Spleen (tissue), 11 donors: ENCODE measurements at regions not wholly inside any gene's neighbourhood (a gene's known extent, or its start where the extent isn't known, plus 50 kb on each side); places are given as distances from the start of the nearest gene placed in this dataset.

Experiments used
- DNase-seq: peaks from one replicate; pipeline ENCODE4 v3.0.0-alpha.2; 2020
- H3K27ac ChIP-seq, 8 donors: fragments of 200-600 bp; sonication (generic) in 7 of 8; 1 replicate in 4 of 8; 2 replicates in 4 of 8; pipeline versions ENCODE4 v1.5.0 to v1.8.0; 2016 to 2021; ENCODE audit warnings: inconsistent platforms in 4 of 8, mild to moderate bottlenecking in 4 of 8, moderate library complexity in 1 of 8
- H3K27me3 ChIP-seq, 7 donors: fragments of 200-600 bp; sonication (generic) in 6 of 7; replicated peaks in 1 of 7; 1 replicate in 4 of 7; 2 replicates in 3 of 7; pipeline versions ENCODE4 v1.5.0 to v1.8.0; 2016 to 2021; ENCODE audit warnings: inconsistent platforms in 3 of 7, mild to moderate bottlenecking in 1 of 7
- H3K36me3 ChIP-seq, 6 donors: fragments of 200-600 bp; sonication (generic) in 5 of 6; 1 replicate in 4 of 6; 2 replicates in 2 of 6; pipeline versions ENCODE4 v1.5.0 to v1.8.0; 2016 to 2021; ENCODE audit warnings: inconsistent platforms in 2 of 6
- H3K4me1 ChIP-seq, 6 donors: fragments of 200-600 bp; sonication (generic) in 5 of 6; 1 replicate in 3 of 6; 2 replicates in 3 of 6; pipeline versions ENCODE4 v1.5.0 to v1.8.0; 2016 to 2021; ENCODE audit warnings: inconsistent platforms in 3 of 6
- H3K4me3 ChIP-seq, 8 donors: fragments of 200-600 bp; sonication (generic) in 7 of 8; 1 replicate in 4 of 8; 2 replicates in 4 of 8; pipeline versions ENCODE4 v1.5.0 to v1.8.0; 2016 to 2021; ENCODE audit warnings: inconsistent platforms in 4 of 8, mild to moderate bottlenecking in 4 of 8, moderate library complexity in 2 of 8
- H3K9me3 ChIP-seq, 8 donors: fragments of 200-600 bp; sonication (generic) in 7 of 8; 1 replicate in 4 of 8; 2 replicates in 4 of 8; pipeline versions ENCODE4 v1.5.0 to v1.8.0; 2016 to 2021; ENCODE audit warnings: inconsistent platforms in 4 of 8
- POLR2A ChIP-seq, 3 donors: fragments of 450-650 bp; IDR thresholded peaks; one replicate each; pipeline ENCODE4 v1.5.1; 2017; ENCODE audit warnings: antibody characterized with exemption in 3 of 3, mild to moderate bottlenecking in 1 of 3
- POLR2AphosphoS5 ChIP-seq, 3 donors: sonication (generic); formaldehyde crosslinking; IDR thresholded peaks; one replicate each; pipeline ENCODE4 v1.5.1; 2017; ENCODE audit warnings: antibody characterized with exemption in 3 of 3
- whole genome bisulfite sequencing, 5 donors: extraction: QIAGEN DNeasy Blood & Tissue Kit in 3 of 5; methylation state at CpG; one replicate each; pipeline versions ENCODE4 v1.1.5 to v1.1.7; 2013 to 2018; 5-methylcytosine and 5-hydroxymethylcytosine counted together
- intact Hi-C: fragments of 100-400 bp; cut with DNase I; formaldehyde crosslinking; loops from one replicate; pipeline ENCODE4 v1.15.0; 2023; ENCODE audit warnings: low total_unique reads
- TF ChIP-seq, protein P1 (sequence below), 11 experiments: fragments of 200-600 bp in 7 of 11; fragments of 450-650 bp in 4 of 11; sonication (generic) in 4 of 11; IDR thresholded peaks in 8 of 11; conservative IDR thresholded peaks in 3 of 11; 1 replicate in 7 of 11; 2 replicates in 4 of 11; pipeline versions ENCODE4 v1.4.0 to v1.8.0; 2016 to 2021; ENCODE audit warnings: antibody characterized with exemption in 11 of 11, inconsistent platforms in 4 of 11, mild to moderate bottlenecking in 1 of 11
- donor health status: healthy with polysubstance abuse.
- donor health status: DM: no; HTN: no; CAD: no; lungs with moderate emphysema.
- donor health status: DM: no; HTN: no; CAD: no.
- donor health status: Bipolar disorder and iron deficiency.
- donor health status: healthy.
- donor health status: DM: no; HTN: no; CAD: no.
- donor health status: DM: yes; HTN: yes; CAD: no.

DNA sequence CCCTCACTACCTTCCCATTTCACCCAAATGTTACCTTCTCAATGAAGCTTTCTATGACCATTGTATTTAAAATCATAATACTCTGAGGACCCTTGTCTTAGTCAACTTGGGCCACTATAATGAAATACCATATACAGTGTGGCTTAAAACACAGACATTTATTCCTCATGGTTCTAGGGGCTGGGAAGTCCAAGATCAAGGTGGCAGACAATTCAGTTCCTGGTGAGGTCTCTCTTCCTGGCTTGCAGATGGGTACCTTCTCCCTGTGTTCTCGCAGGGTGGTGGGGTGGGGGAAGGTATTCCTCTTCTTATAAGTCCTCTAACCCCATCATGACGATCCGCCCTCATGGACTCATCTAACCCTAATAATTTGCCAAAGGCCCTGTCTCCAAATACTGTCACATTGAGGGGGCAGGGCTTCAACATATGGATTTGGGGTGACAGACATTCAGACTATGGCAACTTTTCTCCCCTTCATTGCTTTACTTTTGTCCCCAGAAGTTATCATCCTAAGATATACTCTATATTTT lies 163.7 kb upstream of the PWP1 start:
- Histone ChIP-seq H3K27ac (no peak overlapping the region), H3K27me3 (no peaks in the 10 kb centered on the region), H3K4me1 (no peaks in the 10 kb centered on the region), H3K4me3 (no peak overlapping the region), H3K36me3 (no peaks in the 10 kb centered on the region), H3K9me3 (peaks cover 0 to 11% (median 7%) of the 10 kb centered on the region in 8 donors)
- DNase-seq: no peak
- WGBS, 5 donors: 92 to 95% (median 94%) methylated on average over 3 of the region's 3 CpGs
- intact Hi-C loops: no loop called here
- TF ChIP-seq POLR2A (IDR thresholded peaks at IDR 0.05): no peak
- no peak for TF ChIP-seq POLR2AphosphoS5 (IDR thresholded peaks at IDR 0.05)
- TF ChIP-seq, protein P1, sequence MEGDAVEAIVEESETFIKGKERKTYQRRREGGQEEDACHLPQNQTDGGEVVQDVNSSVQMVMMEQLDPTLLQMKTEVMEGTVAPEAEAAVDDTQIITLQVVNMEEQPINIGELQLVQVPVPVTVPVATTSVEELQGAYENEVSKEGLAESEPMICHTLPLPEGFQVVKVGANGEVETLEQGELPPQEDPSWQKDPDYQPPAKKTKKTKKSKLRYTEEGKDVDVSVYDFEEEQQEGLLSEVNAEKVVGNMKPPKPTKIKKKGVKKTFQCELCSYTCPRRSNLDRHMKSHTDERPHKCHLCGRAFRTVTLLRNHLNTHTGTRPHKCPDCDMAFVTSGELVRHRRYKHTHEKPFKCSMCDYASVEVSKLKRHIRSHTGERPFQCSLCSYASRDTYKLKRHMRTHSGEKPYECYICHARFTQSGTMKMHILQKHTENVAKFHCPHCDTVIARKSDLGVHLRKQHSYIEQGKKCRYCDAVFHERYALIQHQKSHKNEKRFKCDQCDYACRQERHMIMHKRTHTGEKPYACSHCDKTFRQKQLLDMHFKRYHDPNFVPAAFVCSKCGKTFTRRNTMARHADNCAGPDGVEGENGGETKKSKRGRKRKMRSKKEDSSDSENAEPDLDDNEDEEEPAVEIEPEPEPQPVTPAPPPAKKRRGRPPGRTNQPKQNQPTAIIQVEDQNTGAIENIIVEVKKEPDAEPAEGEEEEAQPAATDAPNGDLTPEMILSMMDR (IDR thresholded peaks at IDR 0.05 in 8 of 11, conservative IDR thresholded peaks at IDR 0.05 in 3 of 11): no peak

DNA sequence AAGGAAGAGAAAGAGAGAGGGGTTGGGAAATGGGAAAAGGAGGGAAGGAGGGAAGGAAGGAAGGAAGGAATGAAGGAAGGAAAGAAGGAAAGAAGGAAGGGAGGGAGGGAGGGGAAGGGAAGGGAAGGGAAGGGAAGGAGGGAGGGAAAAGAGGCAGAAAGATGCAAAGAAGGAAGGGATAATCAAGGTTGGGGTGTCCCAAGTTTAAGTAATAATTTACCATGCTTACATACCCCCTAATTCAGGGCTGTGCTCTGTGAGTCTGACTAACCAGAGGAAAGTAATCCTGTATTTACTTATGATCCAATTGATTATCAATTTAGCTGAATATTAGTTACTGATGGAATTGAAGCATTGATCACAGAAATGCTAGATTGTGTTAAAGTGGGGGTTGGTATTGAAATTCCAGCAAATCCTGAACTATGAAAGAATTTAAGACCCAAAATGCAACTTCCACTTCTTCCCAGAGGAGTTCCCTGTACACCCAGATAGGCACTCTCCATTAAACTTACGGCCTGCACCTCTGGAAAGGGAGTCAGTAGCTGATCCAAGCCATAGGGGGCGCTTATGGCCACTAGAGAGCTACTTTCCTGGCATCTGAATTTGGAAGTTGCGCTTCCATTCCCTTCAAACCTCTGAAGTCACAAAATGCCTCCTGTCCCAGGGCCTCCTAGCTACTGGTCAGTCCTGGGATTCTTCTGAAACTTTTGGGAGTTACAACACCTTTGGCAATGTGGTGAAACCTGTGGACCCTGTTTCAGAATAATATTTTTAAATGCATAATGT lies 162.7 kb upstream of the PWP1 start:
- H3K27ac ChIP-seq: no peak overlapping the region
- H3K27me3 ChIP-seq: no peaks in the 10 kb centered on the region
- no peak for DNase-seq
- peaks cover 0 to 11% (median 7%) of the 10 kb centered on the region in 8 donors for H3K9me3 ChIP-seq
- H3K4me3 ChIP-seq: no peak overlapping the region
- no peaks in the 10 kb centered on the region for H3K36me3 ChIP-seq
- H3K4me1 ChIP-seq: no peaks in the 10 kb centered on the region
- no peak for TF ChIP-seq POLR2AphosphoS5 (IDR thresholded peaks at IDR 0.05)
- TF ChIP-seq, protein P1 (IDR thresholded peaks at IDR 0.05 in 8 of 11, conservative IDR thresholded peaks at IDR 0.05 in 3 of 11): no peak
- no peak for TF ChIP-seq POLR2A (IDR thresholded peaks at IDR 0.05)
- WGBS, 5 donors: 65 to 100% (median 80%) methylated on average over 3 of the region's 3 CpGs
- intact Hi-C loops: no loop called here

DNA sequence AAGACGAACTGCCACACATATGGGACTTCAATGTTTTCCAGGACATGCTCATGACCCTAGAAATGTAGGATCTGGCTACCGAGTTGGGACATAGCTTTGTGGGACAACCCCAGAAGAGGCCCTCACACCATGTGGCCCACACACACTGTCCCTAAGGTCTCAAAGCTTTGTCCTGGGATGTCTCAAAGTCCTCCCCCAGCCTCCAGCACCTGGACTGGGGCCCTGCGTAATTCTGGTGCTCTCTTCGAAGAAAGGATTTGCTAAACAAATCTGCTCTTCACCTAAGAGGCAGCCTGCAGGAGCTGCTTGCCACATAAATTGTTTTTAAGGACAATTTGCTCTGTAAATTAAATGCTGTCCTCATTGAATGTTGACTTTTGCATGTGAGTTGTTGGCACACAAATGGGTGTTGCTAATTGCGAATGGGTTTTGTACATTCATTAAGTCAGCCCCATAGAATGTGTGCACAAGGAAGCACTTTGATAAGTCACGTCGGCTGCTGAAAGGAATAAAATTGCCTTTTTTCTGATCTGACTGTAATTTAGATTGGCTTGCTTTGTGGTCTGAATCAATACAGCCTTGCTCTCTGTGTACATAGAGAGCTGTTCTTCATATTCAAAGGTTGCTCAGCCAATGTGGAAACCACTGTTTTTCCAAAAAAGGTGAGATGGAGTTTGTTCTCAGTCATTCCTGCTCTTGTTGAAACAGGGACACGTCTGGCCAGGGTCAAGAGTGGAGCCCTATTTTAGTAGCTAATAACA lies 161.6 kb upstream of the PWP1 start:
- Histone ChIP-seq H3K4me3 (no peak overlapping the region), H3K36me3 (no peaks in the 10 kb centered on the region), H3K9me3 (peaks cover 0 to 11% (median 7%) of the 10 kb centered on the region in 8 donors), H3K4me1 (no peaks in the 10 kb centered on the region), H3K27me3 (no peaks in the 10 kb centered on the region), H3K27ac (no peak overlapping the region)
- intact Hi-C loops: no loop called here
- no peak for TF ChIP-seq POLR2A (IDR thresholded peaks at IDR 0.05)
- TF ChIP-seq, protein P1 (IDR thresholded peaks at IDR 0.05 in 8 of 11, conservative IDR thresholded peaks at IDR 0.05 in 3 of 11): no peak
- TF ChIP-seq POLR2AphosphoS5 (IDR thresholded peaks at IDR 0.05): no peak
- WGBS, 5 donors: 72 to 91% (median 86%) methylated on average over 8 of the region's 8 CpGs
- no peak for DNase-seq
